Rectal smooth muscle tissue (tissue), 1 donor: ENCODE measurements at regions not wholly inside any gene's neighbourhood (a gene's known extent, or its start where the extent isn't known, plus 50 kb on each side); places are given as distances from the start of the nearest gene placed in this dataset.
"Not testable (repeated sequence)": the region's sequence is repeated elsewhere in the genome, so short reads cannot be mapped to it uniquely, and the experiment has no call there.

Experiments
- H3K27ac ChIP-seq: one replicate; pipeline ENCODE4 v1.7.0; 2013; ENCODE audit warnings: low read depth, low read length, inconsistent platforms
- H3K27me3 ChIP-seq: one replicate; pipeline ENCODE4 v1.7.0; 2013; ENCODE audit warnings: low read length; ENCODE audit not compliant: control insufficient read depth, insufficient read depth
- H3K36me3 ChIP-seq: one replicate; pipeline ENCODE4 v1.7.0; 2013; ENCODE audit warnings: low read length; ENCODE audit not compliant: control insufficient read depth, insufficient read depth
- H3K4me1 ChIP-seq: one replicate; pipeline ENCODE4 v1.7.0; 2013; ENCODE audit warnings: low read length; ENCODE audit not compliant: control insufficient read depth, insufficient read depth
- H3K4me3 ChIP-seq: one replicate; pipeline ENCODE4 v1.7.0; 2013; ENCODE audit warnings: low read length
- H3K9ac ChIP-seq: one replicate; pipeline ENCODE4 v1.7.0; 2013; ENCODE audit warnings: low read length

DNA sequence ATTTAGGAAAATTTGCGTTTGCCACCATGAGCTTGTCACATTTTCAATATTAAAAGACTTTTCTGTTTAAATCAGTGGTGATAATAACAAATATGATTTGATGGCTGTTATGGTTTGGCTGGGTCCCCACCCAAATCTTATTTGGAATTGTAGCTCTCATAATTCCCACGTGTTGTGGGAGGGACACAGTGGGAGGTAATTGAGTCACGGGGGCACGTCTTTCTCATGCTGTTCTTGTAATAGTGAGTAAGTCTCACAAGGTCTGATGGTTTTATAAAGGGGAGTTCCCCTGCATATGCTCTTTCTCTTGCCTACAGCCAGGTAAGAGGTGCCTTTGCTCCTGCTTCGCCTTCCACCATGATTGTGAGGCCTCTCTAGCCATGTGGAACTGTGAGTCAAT lies 83.4 kb upstream of the RGPD4 start:
- Histone ChIP-seq H3K36me3 (no peaks in the 10 kb centered on the region), H3K27me3 (no peaks in the 10 kb centered on the region), H3K4me3 (no peak overlapping the region), H3K4me1 (peaks cover 3% of the 10 kb centered on the region), H3K27ac (no peak overlapping the region), H3K9ac (no peak overlapping the region)

DNA sequence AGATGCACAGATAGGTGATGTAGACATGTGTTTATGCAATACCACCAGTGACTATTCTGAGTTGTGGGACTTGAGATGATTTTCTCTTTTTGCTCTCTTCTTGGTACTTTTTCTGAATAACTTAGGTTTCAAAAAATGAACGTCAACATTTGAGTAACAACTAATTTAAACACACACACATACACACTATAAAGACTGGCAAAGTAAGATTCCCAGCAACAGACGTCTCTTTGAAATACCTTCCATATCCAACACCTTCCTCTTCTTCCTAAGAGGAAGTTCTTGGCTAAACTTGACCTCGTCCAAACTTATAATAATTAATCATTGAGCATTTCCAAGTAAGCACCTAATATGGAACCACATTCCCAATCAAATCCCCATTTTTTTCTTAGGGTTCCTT lies 81.6 kb upstream of the RGPD4 start:
- Histone ChIP-seq H3K36me3 (no peaks in the 10 kb centered on the region), H3K4me3 (no peak overlapping the region), H3K27ac (no peak overlapping the region), H3K9ac (no peak overlapping the region), H3K4me1 (peaks cover 3% of the 10 kb centered on the region), H3K27me3 (no peaks in the 10 kb centered on the region)

DNA sequence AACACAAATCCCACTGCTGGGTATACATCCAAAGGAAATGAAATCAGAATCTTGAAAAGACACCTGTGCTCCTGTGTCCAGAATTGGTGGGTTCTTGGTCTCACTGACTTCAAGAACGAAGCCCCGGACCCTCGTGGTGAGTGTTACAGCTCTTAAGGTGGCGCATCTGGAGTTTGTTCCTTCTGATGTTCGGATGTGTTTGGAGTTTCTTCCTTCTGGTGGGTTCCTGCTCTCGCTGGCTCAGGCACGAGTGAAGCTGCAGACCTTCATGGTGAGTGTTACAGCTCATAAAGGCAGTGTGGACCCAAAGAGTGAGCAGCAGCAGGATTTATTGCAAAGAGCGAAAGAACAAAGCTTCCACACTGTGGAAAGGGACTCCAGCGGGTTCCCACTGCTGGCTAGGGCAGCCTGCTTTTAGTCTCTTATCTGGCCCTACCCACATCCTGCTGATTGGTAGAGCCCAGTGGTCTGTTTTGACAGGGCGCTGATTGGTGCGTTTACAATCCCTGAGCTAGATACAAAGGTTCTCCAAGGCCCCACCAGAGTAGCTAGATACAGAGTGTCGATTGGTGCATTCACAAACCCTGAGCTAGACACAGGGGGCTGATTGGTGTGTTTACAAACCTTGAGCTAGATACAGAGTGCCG lies 80.0 kb upstream of the RGPD4 start:
- H3K9ac ChIP-seq, H3K36me3 ChIP-seq, H3K27ac ChIP-seq, H3K4me1 ChIP-seq, H3K4me3 ChIP-seq, H3K27me3 ChIP-seq: not testable (repeated sequence)

DNA sequence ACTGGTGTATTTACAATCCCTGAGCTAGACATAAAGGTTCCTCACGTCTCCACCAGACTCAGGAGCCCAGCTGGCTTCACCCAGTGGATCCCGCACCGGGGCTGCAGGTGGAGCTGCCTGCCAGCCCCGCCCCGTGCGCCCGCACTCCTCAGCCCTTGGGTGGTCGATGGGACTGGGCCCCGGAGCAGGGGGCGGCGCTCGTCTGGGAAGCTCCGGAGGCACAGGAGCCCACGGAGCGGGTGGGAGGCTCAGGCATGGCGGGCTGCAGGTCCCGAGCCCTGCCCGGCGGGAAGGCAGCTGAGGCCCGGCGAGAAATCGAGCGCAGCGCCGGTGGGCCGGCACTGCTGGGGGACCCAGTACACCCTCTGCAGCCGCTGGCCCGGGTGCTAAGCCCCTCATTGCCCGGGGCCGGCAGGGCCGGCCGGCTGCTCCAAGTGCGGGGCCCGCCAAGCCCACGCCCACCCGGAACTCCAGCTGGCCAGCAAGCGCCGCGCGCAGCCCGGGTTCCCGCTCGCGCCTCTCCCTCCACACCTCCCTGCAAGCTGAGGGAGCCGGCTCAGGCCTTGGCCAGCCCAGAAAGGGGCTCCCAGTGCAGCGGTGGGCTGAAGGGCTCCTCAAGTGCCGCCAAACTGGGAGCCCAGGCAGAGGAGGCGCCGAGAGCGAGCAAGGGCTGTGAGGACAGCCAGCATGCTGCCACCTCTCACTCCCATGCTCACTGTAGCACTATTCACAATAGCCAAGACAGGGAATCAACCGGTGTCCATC lies 79.3 kb upstream of the RGPD4 start:
- H3K36me3 ChIP-seq, H3K27ac ChIP-seq, H3K27me3 ChIP-seq, H3K4me1 ChIP-seq, H3K9ac ChIP-seq, H3K4me3 ChIP-seq: not testable (repeated sequence)

DNA sequence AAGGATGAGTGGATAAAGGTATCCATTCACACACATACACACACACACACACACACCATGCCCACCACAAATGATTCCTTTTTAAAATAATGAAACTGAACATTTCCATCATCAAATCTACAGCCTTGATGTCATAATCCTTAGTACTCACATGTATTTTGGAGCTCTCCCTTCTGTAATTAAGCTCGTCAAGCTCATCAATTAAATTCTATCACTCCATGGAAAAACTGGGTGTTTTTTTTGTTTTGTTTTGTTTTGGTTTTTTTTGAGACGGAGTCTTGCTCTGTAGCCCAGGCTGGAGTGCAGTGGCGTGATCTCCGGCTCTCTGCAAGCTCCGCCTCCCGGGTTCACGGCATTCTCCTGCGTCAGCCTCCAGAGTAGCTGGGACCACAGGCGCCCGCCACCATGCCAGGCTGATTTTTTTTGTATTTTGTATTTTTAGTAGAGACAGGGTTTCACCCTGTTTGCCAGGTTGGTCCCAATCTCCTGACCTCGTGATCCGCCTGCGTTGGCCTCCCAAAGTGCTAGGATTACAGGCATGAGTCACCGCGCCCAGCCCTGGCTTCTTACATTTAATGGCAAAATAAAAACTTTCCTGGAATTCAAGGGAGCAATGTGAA lies 78.6 kb upstream of the RGPD4 start:
- Histone ChIP-seq H3K36me3 (no peaks in the 10 kb centered on the region), H3K4me1 (no peaks in the 10 kb centered on the region), H3K27me3 (no peaks in the 10 kb centered on the region), H3K4me3 (no peak overlapping the region), H3K27ac (no peak overlapping the region), H3K9ac (no peak overlapping the region)

DNA sequence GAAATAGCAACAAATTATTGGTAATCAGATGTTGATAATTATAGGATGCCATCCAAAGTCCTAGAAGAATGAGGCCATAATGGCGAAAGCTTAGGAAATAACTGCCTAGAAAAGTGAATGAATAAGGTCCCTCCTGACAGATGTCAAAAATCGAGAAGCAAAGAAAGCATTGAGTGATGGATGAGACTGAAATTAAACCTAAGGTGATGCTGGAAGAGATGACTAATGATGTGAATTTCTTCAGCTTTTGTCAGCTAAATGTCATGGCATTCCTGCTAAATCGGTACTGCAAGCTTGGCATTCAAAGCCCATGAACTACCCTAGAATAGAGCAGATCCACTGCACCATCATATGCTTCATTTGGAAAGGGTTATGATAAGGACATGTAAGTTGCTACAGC lies 74.8 kb upstream of the RGPD4 start:
- Histone ChIP-seq H3K27me3 (no peaks in the 10 kb centered on the region), H3K4me3 (no peak overlapping the region), H3K9ac (no peak overlapping the region), H3K4me1 (no peaks in the 10 kb centered on the region), H3K27ac (no peak overlapping the region), H3K36me3 (no peaks in the 10 kb centered on the region)

DNA sequence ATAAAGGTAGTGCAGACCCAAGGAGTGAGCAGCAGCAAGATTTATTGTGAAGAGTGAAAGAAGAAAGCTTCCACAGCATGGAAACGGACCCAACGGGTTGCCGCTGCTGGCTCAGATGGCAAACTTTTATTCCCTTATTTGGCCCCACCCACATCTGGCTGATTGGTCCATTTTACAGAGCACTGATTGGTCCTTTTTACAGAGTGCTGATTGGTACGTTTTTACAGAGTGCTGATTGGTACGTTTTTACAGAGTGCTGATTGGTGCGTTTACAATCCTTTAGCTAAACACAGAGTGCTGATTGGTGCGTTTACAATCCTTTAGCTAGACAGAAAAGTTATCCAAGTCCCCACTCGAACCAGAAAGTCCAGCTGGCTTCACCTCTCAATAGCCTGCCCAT lies 72.9 kb upstream of the RGPD4 start:
- H3K27me3 ChIP-seq, H3K36me3 ChIP-seq, H3K4me1 ChIP-seq, H3K9ac ChIP-seq, H3K27ac ChIP-seq, H3K4me3 ChIP-seq: not testable (repeated sequence)

DNA sequence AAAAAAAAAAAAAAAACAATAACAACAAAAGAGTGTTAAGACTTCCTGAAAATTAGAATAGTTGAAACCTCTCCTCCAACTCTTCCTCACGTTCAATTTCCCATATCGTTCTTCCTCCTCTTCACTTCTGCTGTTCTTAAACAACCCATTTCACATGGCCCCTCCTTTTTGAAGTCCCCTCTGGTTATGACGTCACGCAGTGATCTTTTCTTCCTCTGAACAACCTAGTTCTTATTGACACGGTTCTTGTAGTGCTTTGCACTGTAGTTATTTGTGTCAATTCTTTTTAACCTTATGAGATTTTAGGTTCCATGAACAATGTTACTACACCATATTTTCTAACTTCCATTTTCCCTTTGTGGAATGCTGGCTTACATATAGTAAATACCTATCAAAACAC lies 69.5 kb upstream of the RGPD4 start:
- Histone ChIP-seq H3K27me3 (no peaks in the 10 kb centered on the region), H3K9ac (no peak overlapping the region), H3K4me1 (no peaks in the 10 kb centered on the region), H3K4me3 (no peak overlapping the region), H3K27ac (no peak overlapping the region), H3K36me3 (no peaks in the 10 kb centered on the region)

DNA sequence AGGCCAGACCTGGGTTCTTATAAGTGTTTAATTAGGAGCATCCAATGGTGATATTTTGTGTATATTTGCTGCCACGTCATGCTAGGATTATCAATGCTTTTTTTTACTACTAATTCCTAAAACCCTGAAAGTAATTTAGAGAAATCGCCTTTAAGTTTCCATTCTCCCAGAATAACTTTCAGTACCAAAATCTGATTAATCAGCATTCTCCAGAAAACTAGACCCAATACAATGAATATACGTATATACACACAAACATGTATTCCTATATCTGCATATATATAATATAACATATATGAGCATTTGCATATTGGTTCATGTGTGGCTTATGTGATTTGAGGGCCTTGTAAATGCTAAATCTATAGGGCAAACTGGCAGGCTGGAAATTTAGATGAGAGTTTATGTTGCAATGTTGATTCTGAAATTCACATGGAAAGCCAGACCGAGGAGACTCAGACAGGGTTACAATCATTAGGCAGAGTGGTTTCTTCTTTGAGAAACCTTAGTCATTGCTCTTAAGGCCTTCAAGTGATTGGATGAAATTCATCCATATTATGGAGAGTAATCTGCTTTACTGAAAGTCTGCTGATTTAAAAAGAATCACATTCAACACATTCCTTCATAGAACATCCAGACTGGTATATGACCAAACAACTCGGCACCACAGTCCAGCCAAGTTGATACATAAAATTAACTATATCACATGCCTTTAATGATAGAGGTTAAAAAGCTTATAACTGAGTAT lies 65.9 kb upstream of the RGPD4 start:
- H3K4me3 ChIP-seq, result no peak overlapping the region
- H3K27me3 ChIP-seq, result no peaks in the 10 kb centered on the region
- no peak overlapping the region for H3K27ac ChIP-seq
- no peaks in the 10 kb centered on the region for H3K4me1 ChIP-seq
- H3K9ac ChIP-seq, result no peak overlapping the region
- no peaks in the 10 kb centered on the region for H3K36me3 ChIP-seq

DNA sequence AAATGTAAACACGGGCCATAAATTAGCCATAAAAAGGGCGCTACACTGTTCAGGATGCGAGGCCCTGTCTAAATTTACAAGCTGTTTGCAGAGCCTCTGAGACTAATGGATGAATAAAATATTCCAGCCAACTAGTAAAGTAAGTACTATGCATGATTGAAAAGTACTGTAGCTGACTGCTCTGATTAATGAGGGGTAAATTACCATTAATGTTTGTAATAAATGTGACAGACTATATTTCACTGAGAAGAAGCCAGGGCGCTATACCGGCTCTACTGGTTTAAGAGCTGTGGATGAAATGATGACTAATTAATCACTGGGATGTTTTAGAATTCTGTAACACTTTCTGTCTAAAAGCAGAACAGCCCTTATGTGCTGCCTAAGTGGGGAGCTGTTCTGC lies 54.3 kb upstream of the RGPD4 start:
- no peaks in the 10 kb centered on the region for H3K4me1 ChIP-seq
- no peaks in the 10 kb centered on the region for H3K36me3 ChIP-seq
- H3K4me3 ChIP-seq, result no peak overlapping the region
- no peak overlapping the region for H3K9ac ChIP-seq
- no peak overlapping the region for H3K27ac ChIP-seq
- H3K27me3 ChIP-seq, result no peaks in the 10 kb centered on the region

DNA sequence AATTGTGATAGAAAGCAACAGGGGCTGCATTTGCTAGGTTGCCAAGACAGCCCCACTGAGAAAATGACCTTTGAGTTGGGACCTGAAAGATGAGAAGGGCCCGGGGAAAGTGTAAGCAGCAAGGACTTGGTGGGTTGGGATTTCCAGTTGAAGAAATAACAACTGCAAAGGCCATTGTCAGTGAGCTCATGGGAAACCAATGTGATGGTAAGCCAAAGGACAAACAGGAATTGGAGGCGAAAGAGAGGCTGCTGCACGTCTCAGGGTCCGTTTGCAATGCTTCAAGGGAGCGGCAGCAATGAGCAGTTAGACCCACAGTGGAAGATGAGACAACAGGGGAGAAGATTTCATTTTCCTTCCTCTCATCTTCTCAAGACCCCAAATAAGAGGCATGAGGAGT lies 51.5 kb upstream of the RGPD4 start:
- H3K4me1 ChIP-seq, result no peaks in the 10 kb centered on the region

DNA sequence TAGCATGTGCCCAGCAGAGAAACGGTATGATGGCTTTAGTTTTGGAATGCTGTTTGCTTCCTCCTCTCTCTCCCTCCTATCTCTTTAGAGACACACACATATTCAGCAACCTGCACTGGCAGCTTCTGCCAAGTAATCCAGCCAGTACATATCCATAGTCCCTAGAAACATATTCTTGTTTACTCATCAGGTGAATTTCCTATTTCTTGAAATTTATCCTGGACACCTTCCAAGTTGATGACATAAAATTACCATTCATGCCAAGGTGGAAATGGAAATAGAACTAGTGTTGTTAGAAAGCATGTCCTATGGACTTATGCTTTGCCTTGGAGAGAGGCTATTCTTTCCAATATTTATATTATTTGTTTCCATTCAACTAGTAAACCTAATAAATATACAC lies 50.9 kb upstream of the RGPD4 start:
- Histone ChIP-seq H3K27ac (no peak overlapping the region), H3K4me1 (no peaks in the 10 kb centered on the region)

More for the DNA sequence above, 51.5 kb upstream of the RGPD4 start:
- H3K4me3 ChIP-seq, result no peak overlapping the region
- H3K9ac ChIP-seq, result no peak overlapping the region
- H3K36me3 ChIP-seq, result no peaks in the 10 kb centered on the region
- no peak overlapping the region for H3K27ac ChIP-seq
- H3K27me3 ChIP-seq, result no peaks in the 10 kb centered on the region

More for the DNA sequence above, 50.9 kb upstream of the RGPD4 start:
- H3K9ac ChIP-seq, result no peak overlapping the region
- H3K36me3 ChIP-seq, result no peaks in the 10 kb centered on the region
- H3K27me3 ChIP-seq, result no peaks in the 10 kb centered on the region
- no peak overlapping the region for H3K4me3 ChIP-seq
